ENCODE measurements at regions not wholly inside any gene's neighbourhood (a gene's known extent, or its start where the extent isn't known, plus 50 kb on each side); places are given as distances from the start of the nearest gene placed in this dataset.
"Not testable (repeated sequence)": the region's sequence is repeated elsewhere in the genome, so short reads cannot be mapped to it uniquely, and the experiment has no call there.

- POLR2A ChIA-PET = no interaction called here
- CTCF ChIA-PET = no interaction called here
These were observed 147.3 kb upstream of the KCNJ18 start for GRCh38 chr17:21545064-21545463.

DNA sequence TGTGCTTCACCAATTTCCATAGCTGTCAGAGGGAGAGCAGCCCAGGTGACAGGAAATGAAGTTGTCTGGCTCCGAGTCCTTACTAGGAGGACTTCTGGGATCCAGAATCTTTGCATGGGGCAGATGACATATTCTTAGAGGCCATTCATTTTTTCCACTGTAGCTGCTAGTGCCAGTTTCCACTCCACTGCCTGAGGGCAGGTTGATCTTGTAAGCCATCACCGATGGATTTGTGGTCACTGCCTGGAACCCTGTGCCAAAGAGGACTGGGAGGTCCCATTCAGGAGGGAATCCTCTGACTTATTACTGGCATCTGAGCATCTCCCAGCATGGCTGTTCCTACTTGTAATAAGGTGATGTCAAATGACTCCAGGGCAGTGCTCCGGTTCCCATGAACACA lies 144.1 kb upstream of the KCNJ18 start:
- POLR2A ChIA-PET = no interaction called here
- CTCF ChIA-PET = no interaction called here

GRCh38 chr17:21549107-21549687 lies 143.1 kb upstream of the KCNJ18 start:
- ChIA-PET POLR2A (interaction anchor here (0.6 kb wide), 1 partner anchor 305 kb away, joined by 3 read pairs; no protein-coding TSS in a partner anchor), CTCF (interaction anchor here (0.9 to 1.1 kb wide), 2 partner anchors 16 to 36 kb away, joined by 3 read pairs; no protein-coding TSS in a partner anchor)

GRCh38 chr17:21550031-21550430 lies 142.3 kb upstream of the KCNJ18 start:
- POLR2A ChIA-PET = interaction anchor here (0.6 kb wide), 1 partner anchor 306 kb away, joined by 3 read pairs; no protein-coding TSS in a partner anchor
- CTCF ChIA-PET = interaction anchor here (0.9 to 1.1 kb wide), 2 partner anchors 17 to 37 kb away, joined by 3 read pairs; no protein-coding TSS in a partner anchor

- POLR2A ChIA-PET = interaction anchor here (0.8 kb wide), 1 partner anchor 39 kb away, joined by 3 read pairs; no protein-coding TSS in a partner anchor
- CTCF ChIA-PET = no interaction called here
These were observed 141.0 kb upstream of the KCNJ18 start for GRCh38 chr17:21551081-21551881.

- CTCF ChIA-PET, POLR2A ChIA-PET: not testable (repeated sequence)
These were observed 133.4 kb upstream of the KCNJ18 start for GRCh38 chr17:21558921-21559320.

GRCh38 chr17:21564262-21564661 lies 128.1 kb upstream of the KCNJ18 start:
- CTCF ChIA-PET = no interaction called here
- POLR2A ChIA-PET = no interaction called here

GRCh38 chr17:21564757-21565156 lies 127.6 kb upstream of the KCNJ18 start:
- POLR2A ChIA-PET, CTCF ChIA-PET: not testable (repeated sequence)

- CTCF ChIA-PET, POLR2A ChIA-PET: not testable (repeated sequence)
These were observed 121.9 kb upstream of the KCNJ18 start for GRCh38 chr17:21570427-21570826.

DNA sequence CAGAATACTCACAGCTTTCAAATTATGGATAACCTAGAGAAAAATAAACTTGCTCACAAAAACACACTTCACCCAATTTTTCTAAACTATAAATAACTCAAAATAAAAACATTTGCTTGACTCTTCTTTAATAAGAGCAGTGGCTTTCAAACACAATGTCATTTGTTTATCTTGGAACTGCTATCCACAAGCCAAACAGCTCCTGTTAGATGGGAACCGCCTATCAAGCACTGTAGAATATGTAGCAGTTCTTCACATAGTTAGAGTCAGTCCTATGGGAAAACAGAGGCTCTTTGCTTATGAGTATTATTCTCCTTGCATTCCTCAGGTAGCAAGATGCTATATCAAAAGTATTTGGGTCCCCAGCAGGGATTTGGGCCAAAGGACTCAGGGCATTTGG lies 120.2 kb upstream of the KCNJ18 start:
- CTCF ChIA-PET, POLR2A ChIA-PET: not testable (repeated sequence)

GRCh38 chr17:21573271-21573960 lies 118.9 kb upstream of the KCNJ18 start:
- CTCF ChIA-PET, POLR2A ChIA-PET: not testable (repeated sequence)

GRCh38 chr17:21573961-21574610 lies 118.2 kb upstream of the KCNJ18 start:
- ChIA-PET CTCF (no interaction called here), POLR2A (no interaction called here)

DNA sequence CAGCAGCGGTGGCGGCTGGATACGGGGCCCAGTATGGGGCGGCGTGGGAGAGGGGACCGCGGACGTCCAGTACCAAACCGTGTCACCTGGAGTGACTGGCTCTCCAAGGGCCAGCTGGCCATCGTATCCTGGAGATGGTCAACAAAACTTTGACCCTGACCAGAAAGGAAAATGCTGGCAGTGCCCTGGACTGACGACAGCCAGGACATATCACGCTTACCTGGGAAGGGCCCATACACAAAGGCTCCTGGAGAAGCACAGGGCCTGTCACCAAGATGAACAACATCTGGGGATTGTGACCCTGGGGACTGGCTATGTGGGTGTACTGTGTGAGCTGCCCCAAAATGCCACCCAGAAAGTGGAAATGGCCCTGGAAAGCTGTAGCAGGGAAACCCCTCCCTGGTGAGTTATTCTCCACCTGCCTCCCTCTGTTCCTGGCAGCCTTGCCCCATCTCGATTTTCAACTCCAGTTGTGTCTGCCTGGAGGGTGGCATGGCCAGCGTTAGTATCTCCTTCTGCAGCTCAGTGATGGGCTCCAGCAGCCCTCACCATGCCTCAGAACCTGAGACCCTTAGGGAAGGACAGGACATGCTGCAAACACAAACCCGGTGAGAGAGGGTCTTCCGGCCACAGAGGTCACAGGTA lies 117.6 kb upstream of the KCNJ18 start:
- CTCF ChIA-PET, POLR2A ChIA-PET: not testable (repeated sequence)

- CTCF ChIA-PET, POLR2A ChIA-PET: not testable (repeated sequence)
These were observed 113.5 kb upstream of the KCNJ18 start for GRCh38 chr17:21578783-21579182.

GRCh38 chr17:21592774-21593173 lies 99.5 kb upstream of the KCNJ18 start:
- ChIA-PET POLR2A (no interaction called here), CTCF (no interaction called here)

- POLR2A ChIA-PET, CTCF ChIA-PET: not testable (repeated sequence)
These were observed 98.7 kb upstream of the KCNJ18 start for GRCh38 chr17:21593452-21594105.

- ChIA-PET CTCF (no interaction called here), POLR2A (no interaction called here)
These were observed 97.2 kb upstream of the KCNJ18 start for GRCh38 chr17:21595086-21595485.

DNA sequence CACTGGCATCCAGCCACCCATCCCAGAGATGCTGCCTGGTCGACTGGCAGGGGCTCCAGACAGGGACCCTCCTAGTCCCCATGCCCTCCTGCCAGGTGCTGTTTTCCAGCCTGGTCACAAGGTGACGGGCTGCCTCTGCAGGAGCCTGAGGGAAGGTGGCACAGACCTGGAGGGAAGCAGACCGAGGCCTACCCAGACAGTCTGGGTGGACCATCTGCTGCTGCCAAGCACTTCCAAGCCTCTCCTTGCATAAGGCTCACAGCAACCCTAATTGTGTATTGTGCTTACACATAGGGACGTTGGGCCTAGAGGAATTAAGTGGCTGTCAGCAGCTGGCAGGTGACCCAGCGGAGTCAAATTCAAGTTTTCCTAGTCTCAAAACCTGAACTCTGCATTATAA lies 90.1 kb upstream of the KCNJ18 start:
- CTCF ChIA-PET = no interaction called here
- POLR2A ChIA-PET = no interaction called here

DNA sequence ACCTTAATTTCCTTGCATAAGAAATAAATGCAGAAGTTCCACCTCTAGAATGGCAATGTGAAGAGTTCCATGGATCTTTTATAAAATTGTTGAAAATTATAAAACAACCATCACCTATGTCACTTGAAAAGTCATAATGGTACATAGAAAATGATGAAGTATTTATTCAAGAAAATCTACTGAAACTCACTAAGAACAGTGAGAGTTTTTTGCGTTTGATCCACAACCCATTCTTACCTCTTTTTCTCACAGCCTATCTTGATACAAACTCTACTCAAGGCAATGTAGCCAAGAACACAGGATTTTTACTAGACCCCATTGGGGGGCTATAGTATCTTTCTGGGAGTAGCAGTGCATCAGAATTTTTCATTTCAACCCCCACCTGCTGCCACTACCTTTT lies 89.0 kb upstream of the KCNJ18 start:
- CTCF ChIA-PET, POLR2A ChIA-PET: not testable (repeated sequence)

GRCh38 chr17:21611443-21611842 lies 80.9 kb upstream of the KCNJ18 start:
- POLR2A ChIA-PET, CTCF ChIA-PET: not testable (repeated sequence)

Data from activated CD8-positive, alpha-beta memory T cell treated with anti-CD3 and anti-CD28 coated beads for 36 hours (primary cell).